ENCODE measurements at regions not wholly inside any gene's neighbourhood (a gene's known extent, or its start where the extent isn't known, plus 50 kb on each side); places are given as distances from the start of the nearest gene placed in this dataset.
A peak's percentile ranks its signal among the peaks of the same experiment; 100 is the strongest.

DNA sequence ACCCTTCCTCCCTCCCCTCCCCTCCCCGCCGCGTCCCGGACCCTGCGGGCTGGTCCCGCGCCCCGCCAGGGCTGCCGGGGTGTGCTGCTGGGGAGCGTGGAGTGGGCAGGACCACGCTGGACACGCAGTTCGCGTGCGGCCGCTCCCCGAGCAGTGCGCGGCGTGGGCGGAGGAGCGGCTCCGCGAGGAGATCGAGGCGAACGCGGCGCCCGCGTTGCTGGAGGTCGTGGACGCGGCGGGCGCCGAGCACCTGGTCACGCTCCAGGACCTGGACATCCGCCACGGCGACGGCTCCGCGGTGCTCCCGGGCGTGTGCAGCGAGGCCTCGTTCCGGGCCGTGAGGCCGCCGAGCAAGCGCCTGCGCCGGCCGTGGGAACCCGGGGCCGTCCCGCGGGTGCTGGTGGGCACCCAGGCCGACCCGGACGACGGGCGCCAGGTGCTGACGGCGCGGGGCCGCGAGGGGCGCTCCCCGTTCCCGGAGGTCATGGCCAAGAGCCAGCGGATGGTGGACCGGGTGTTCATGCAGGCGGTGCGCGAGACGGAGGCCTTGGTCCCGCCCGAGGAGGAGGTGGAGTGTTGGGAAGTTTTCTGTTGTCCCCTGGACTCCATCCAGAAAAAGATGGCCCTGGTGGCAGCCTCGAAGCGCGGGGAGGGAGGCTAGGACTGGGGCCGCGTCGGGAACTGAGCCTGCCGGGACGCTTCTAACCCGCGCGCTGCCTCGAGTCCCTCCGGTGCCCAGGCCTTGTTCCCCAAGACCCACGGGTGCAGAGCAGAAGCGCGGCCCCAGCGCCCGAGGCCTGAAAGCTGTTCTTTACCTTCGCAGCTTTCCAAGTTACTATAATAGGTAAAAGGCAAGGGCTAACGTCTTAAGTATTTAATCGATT lies 54.7 kb upstream of the EIF5 start:
- peaks cover 7% of the 10 kb centered on the region; the same call in 1 of the 2 replicates for H3K23me2 ChIP-seq (ENCODE audit: low read depth, low read length)
- H4K20me1 ChIP-seq (replicated peaks in 1 of 2; ENCODE audit: control insufficient read depth in 1 of 2, insufficient read depth in 2 of 2, low read length in 2 of 2) = no peaks in the 10 kb centered on the region
- H2BK120ac ChIP-seq (replicated peaks; ENCODE audit: low read depth, low read length) = no peak overlapping the region
- ChIA-PET POLR2A (ENCODE audit: partially characterized antibody) (interaction anchor here (1.0 kb wide), 1 partner anchor 8 kb away, joined by 3 read pairs; no protein-coding TSS in a partner anchor), CTCF (ENCODE audit: partially characterized antibody) (interaction anchor here (0.8 to 3.8 kb wide), 4 partner anchors 12 to 175 kb away, joined by 3 to 31 read pairs (median 6); no protein-coding TSS in a partner anchor)
- no peak overlapping the region for H4K91ac ChIP-seq (replicated peaks; ENCODE audit: insufficient read length, low read length)
- H3K14ac ChIP-seq (ENCODE audit: insufficient read length) = no peak overlapping the region
- peak overlapping the region; percentile 65 to 66; a peak in 3 of 4 replicates for H3K4me2 ChIP-seq (ENCODE audit: insufficient read depth in 1 of 2, low read depth in 2 of 2, low read length in 2 of 2)
- no peak overlapping the region for H2AFZ ChIP-seq (ENCODE audit: low read length)
- peak overlapping the region; percentile 92; the same call in 1 of the 2 replicates for H3K18ac ChIP-seq (ENCODE audit: extremely low read depth, low read length)
- no peaks in the 10 kb centered on the region for H3K79me2 ChIP-seq (ENCODE audit: control insufficient read depth in 1 of 2, insufficient read depth in 2 of 2, low read length in 2 of 2)
- peaks cover 0 to 20% (median 11%) of the 10 kb centered on the region in 4 experiments; a peak in 5 of 7 replicates for H3K27me3 ChIP-seq (replicated peaks in 1 of 4; ENCODE audit: control insufficient read depth in 3 of 4, extremely low read depth in 1 of 4, insufficient read depth in 3 of 4, low read length in 3 of 4)
- H3K9me3 ChIP-seq (ENCODE audit: insufficient read depth in 2 of 2, low read depth in 1 of 2, low read length in 1 of 2) = no peaks in the 10 kb centered on the region; a peak in 1 of 4 replicates
- no peak overlapping the region for H3K4ac ChIP-seq (replicated peaks; ENCODE audit: insufficient read length, low read depth, low read length)
- no peaks in the 10 kb centered on the region for H3K36me3 ChIP-seq (ENCODE audit: control insufficient read depth in 2 of 4, insufficient read depth in 4 of 4, low read length in 3 of 4)
- no peak overlapping the region; the same call in 1 of the 2 replicates for H2BK5ac ChIP-seq (ENCODE audit: low read depth, low read length)
- H3K27ac ChIP-seq (ENCODE audit: low read depth, low read length) = no peak overlapping the region
- no peak overlapping the region for H2BK20ac ChIP-seq (ENCODE audit: low read length)
- H3K23ac ChIP-seq (ENCODE audit: insufficient read length) = no peak overlapping the region
- no peaks in the 10 kb centered on the region for H3K79me1 ChIP-seq (ENCODE audit: low read depth, low read length)
- H3K56ac ChIP-seq (replicated peaks; ENCODE audit: insufficient read length, low read depth, low read length) = peak overlapping the region; percentile 10
- 8% methylated on average over 70 of the region's 102 CpGs; no CpG with 5 or more reads in 1 of the 2 experiments for WGBS, 2 experiments (ENCODE audit: extremely low coverage in 1 of 2, insufficient coverage in 1 of 2, insufficient read length in 1 of 2, insufficient replicate concordance in 2 of 2, low coverage in 1 of 2, low lambda C conversion rate in 2 of 2, missing lambda C conversion rate in 1 of 2)
- peak overlapping the region; percentile 90 for H4K8ac ChIP-seq (ENCODE audit: extremely low read depth, insufficient read depth, low read length)
- H3K4me1 ChIP-seq (replicated peaks in 1 of 4; ENCODE audit: control insufficient read depth in 3 of 4, insufficient read depth in 4 of 4, low read length in 3 of 4) = peaks cover 4 to 19% (median 12%) of the 10 kb centered on the region in 4 experiments
- H2AK5ac ChIP-seq (ENCODE audit: low read depth, low read length) = no peak overlapping the region
- FAIRE-seq (no peak), DNase-seq (ENCODE audit: low read depth in 1 of 2, low spot score in 2 of 2) (peak in 1 of 2 experiments; percentile 72)
- no peak overlapping the region for H2BK15ac ChIP-seq (ENCODE audit: low read length)
- peak overlapping the region; percentile 36 to 59 (median 44) for H3K4me3 ChIP-seq (ENCODE audit: extremely low read depth in 1 of 4, insufficient read depth in 2 of 4, low read depth in 3 of 4, low read length in 4 of 4)
- H3K9ac ChIP-seq (replicated peaks in 1 of 4; ENCODE audit: extremely low read depth in 1 of 4, low read depth in 3 of 4, low read length in 3 of 4) = peak overlapping the region in 2 of 4 experiments; percentile 24 to 36; a peak in 3 of 7 replicates
- peak overlapping the region; percentile 36 for H4K5ac ChIP-seq (ENCODE audit: insufficient read length, low read depth, low read length)
- no peak overlapping the region for H2BK12ac ChIP-seq (ENCODE audit: low read depth, low read length)
- TF ChIP-seq BACH1 (IDR thresholded peaks at IDR 0.05; ENCODE audit: low read length) (peak; percentile 10; the same call in 1 of the 2 replicates), POU5F1 (IDR thresholded peaks at IDR 0.05; ENCODE audit: low read depth, low read length) (no peak), RBBP5 (IDR thresholded peaks at IDR 0.05; ENCODE audit: borderline replicate concordance, low read depth, low read length) (no peak), SUZ12 (IDR thresholded peaks at IDR 0.05; ENCODE audit: low read length) (no peak; the same call in 1 of the 2 replicates), SAP30 (IDR thresholded peaks at IDR 0.05; ENCODE audit: insufficient read depth, insufficient replicate concordance, low read length) (no peak), MAFK (IDR thresholded peaks at IDR 0.05; ENCODE audit: low read depth, low read length) (no peak), KDM5A (IDR thresholded peaks at IDR 0.05; ENCODE audit: low read length) (no peak), POLR2AphosphoS5 (IDR thresholded peaks at IDR 0.05; ENCODE audit: low read depth, low read length) (no peak)
- TF ChIP-seq, protein P1, sequence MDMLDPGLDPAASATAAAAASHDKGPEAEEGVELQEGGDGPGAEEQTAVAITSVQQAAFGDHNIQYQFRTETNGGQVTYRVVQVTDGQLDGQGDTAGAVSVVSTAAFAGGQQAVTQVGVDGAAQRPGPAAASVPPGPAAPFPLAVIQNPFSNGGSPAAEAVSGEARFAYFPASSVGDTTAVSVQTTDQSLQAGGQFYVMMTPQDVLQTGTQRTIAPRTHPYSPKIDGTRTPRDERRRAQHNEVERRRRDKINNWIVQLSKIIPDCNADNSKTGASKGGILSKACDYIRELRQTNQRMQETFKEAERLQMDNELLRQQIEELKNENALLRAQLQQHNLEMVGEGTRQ (IDR thresholded peaks at IDR 0.05; ENCODE audit: low read length) = no peak
- TF ChIP-seq, protein P2, sequence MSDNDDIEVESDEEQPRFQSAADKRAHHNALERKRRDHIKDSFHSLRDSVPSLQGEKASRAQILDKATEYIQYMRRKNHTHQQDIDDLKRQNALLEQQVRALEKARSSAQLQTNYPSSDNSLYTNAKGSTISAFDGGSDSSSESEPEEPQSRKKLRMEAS (IDR thresholded peaks at IDR 0.05) = peak; percentile 48
